B cell (primary cell): ENCODE measurements at regions not wholly inside any gene's neighbourhood (a gene's known extent, or its start where the extent isn't known, plus 50 kb on each side); places are given as distances from the start of the nearest gene placed in this dataset.

ENCODE experiments used
- CTCF ChIP-seq: fragments of 200-600 bp; IDR thresholded peaks from one replicate; pipeline ENCODE4 v1.8.0; 2022; ENCODE audit warnings: antibody characterized with exemption, mild to moderate bottlenecking
- EZH2 ChIP-seq: IDR thresholded peaks from 2 replicates; pipeline ENCODE4 v1.6.1; 2012; ENCODE audit warnings: borderline replicate concordance, low read depth, mild to moderate bottlenecking, moderate library complexity, low read length; ENCODE audit not compliant: insufficient read depth, poor library complexity, severe bottlenecking

GRCh38 chr11:115780646-115781362 is 276.6 kb upstream of the CADM1 start:
- no peak for TF ChIP-seq CTCF
- TF ChIP-seq EZH2 = no peak
